ENCODE measurements at regions not wholly inside any gene's neighbourhood (a gene's known extent, or its start where the extent isn't known, plus 50 kb on each side); places are given as distances from the start of the nearest gene placed in this dataset.

- TF ChIP-seq, protein P1, sequence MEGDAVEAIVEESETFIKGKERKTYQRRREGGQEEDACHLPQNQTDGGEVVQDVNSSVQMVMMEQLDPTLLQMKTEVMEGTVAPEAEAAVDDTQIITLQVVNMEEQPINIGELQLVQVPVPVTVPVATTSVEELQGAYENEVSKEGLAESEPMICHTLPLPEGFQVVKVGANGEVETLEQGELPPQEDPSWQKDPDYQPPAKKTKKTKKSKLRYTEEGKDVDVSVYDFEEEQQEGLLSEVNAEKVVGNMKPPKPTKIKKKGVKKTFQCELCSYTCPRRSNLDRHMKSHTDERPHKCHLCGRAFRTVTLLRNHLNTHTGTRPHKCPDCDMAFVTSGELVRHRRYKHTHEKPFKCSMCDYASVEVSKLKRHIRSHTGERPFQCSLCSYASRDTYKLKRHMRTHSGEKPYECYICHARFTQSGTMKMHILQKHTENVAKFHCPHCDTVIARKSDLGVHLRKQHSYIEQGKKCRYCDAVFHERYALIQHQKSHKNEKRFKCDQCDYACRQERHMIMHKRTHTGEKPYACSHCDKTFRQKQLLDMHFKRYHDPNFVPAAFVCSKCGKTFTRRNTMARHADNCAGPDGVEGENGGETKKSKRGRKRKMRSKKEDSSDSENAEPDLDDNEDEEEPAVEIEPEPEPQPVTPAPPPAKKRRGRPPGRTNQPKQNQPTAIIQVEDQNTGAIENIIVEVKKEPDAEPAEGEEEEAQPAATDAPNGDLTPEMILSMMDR (IDR thresholded peaks at IDR 0.05; ENCODE audit: borderline replicate concordance): no peak
- H3K4me1 ChIP-seq: peaks cover 10% of the 10 kb centered on the region
- H3K36me3 ChIP-seq: no peaks in the 10 kb centered on the region
- no peaks in the 10 kb centered on the region for H3K27me3 ChIP-seq (ENCODE audit: low read depth)
- H3K27ac ChIP-seq (replicated peaks): no peak overlapping the region
- intact Hi-C loops (cut with micrococcal nuclease): no loop called here
- H3K4me3 ChIP-seq: no peak overlapping the region
- no peaks in the 10 kb centered on the region for H3K9me3 ChIP-seq (replicated peaks)
- no peak for DNase-seq
These were observed 79.0 kb downstream of the MTERF1 start for GRCh38 chr7:91801331-91801983.

DNA sequence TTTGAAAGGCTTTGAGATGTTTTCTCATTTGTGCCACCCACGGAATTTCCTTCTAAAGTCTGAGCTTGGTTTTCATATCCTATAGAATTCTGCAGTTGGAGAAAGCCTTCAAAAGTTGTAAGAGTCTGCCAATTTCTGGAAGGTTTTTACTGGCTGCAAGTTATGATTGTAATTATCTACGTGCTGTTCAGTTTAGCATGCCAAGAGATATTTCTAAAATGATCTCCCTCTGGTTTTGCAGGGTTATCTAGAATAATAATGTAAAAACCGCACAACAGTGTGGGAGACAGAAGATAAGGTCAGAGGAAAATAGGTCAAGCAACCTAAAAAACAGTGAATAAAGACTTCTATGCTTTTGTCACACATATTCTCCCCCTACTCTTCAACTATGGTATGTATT, 69.3 kb downstream of the MTERF1 start:
- intact Hi-C loops (cut with micrococcal nuclease): no loop called here
- Histone ChIP-seq H3K36me3 (no peaks in the 10 kb centered on the region), H3K4me1 (peaks cover 14% of the 10 kb centered on the region), H3K27me3 (ENCODE audit: low read depth) (no peaks in the 10 kb centered on the region), H3K9me3 (replicated peaks) (peaks cover 8% of the 10 kb centered on the region), H3K4me3 (no peak overlapping the region), H3K27ac (replicated peaks) (no peak overlapping the region)
- TF ChIP-seq, protein P1 (IDR thresholded peaks at IDR 0.05; ENCODE audit: borderline replicate concordance): no peak
- no peak for DNase-seq

- intact Hi-C loops (cut with micrococcal nuclease): no loop called here
- H3K9me3 ChIP-seq (replicated peaks): peaks cover 9% of the 10 kb centered on the region
- no peaks in the 10 kb centered on the region for H3K36me3 ChIP-seq
- H3K4me3 ChIP-seq: no peak overlapping the region
- H3K27me3 ChIP-seq (ENCODE audit: low read depth): no peaks in the 10 kb centered on the region
- TF ChIP-seq, protein P1 (IDR thresholded peaks at IDR 0.05; ENCODE audit: borderline replicate concordance): no peak
- peaks cover 14% of the 10 kb centered on the region for H3K4me1 ChIP-seq
- no peak for DNase-seq
- H3K27ac ChIP-seq (replicated peaks): no peak overlapping the region
These were observed 68.9 kb downstream of the MTERF1 start for GRCh38 chr7:91811641-91812040.

DNA sequence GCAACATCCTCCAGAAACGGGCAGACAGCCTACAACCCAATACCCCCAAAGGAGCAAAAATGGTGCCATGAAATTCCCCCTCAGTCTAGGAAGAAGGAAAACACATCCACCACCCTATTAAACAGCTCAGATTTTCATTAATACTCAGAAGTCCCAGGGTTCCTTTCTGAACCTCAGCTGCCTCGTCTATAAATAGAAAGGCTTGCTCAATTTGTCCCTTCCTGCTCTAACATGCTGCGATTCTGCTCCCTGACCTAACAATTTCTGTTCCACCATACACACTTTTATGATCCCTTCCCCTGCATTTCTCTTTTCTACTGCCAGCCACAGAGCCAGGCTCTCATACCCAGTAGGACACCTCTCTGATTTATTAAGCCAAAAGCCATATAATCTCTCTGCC, 68.1 kb downstream of the MTERF1 start:
- intact Hi-C loops (cut with micrococcal nuclease): no loop called here
- TF ChIP-seq, protein P1 (IDR thresholded peaks at IDR 0.05; ENCODE audit: borderline replicate concordance): no peak
- H3K4me3 ChIP-seq: no peak overlapping the region
- no peak overlapping the region for H3K27ac ChIP-seq (replicated peaks)
- no peak for DNase-seq
- H3K9me3 ChIP-seq (replicated peaks): peaks cover 9% of the 10 kb centered on the region
- H3K4me1 ChIP-seq: peaks cover 14% of the 10 kb centered on the region
- H3K27me3 ChIP-seq (ENCODE audit: low read depth): no peaks in the 10 kb centered on the region
- H3K36me3 ChIP-seq: no peaks in the 10 kb centered on the region

DNA sequence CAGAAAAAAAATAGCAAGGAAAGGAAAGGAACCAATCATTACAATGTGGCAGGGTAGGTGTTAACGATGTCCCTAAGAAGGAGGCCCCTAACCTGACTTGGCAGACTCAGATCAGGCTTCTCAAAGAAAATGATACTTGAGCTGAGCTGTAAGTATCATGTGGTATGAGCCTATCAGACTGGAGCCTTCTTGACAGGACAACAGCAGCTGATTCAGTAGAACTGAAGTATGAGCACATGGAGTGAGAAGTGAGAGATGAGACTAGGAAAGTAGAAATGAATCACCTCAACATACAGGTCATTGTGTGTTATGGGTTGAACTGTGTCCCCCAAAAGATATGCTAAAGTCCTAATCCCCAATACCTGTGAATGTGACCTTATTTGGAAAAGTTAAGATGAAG, 66.3 kb downstream of the MTERF1 start:
- H3K9me3 ChIP-seq (replicated peaks): peaks cover 12% of the 10 kb centered on the region
- no peak overlapping the region for H3K4me3 ChIP-seq
- H3K36me3 ChIP-seq: no peaks in the 10 kb centered on the region
- intact Hi-C loops (cut with micrococcal nuclease): no loop called here
- H3K27me3 ChIP-seq (ENCODE audit: low read depth): no peaks in the 10 kb centered on the region
- peaks cover 14% of the 10 kb centered on the region for H3K4me1 ChIP-seq
- TF ChIP-seq, protein P1 (IDR thresholded peaks at IDR 0.05; ENCODE audit: borderline replicate concordance): no peak
- no peak overlapping the region for H3K27ac ChIP-seq (replicated peaks)
- DNase-seq: no peak
